IMR-90 (cell line): ENCODE measurements at regions not wholly inside any gene's neighbourhood (a gene's known extent, or its start where the extent isn't known, plus 50 kb on each side); places are given as distances from the start of the nearest gene placed in this dataset.
"Not testable (repeated sequence)": the region's sequence is repeated elsewhere in the genome, so short reads cannot be mapped to it uniquely, and the experiment has no call there.

Source experiments
- ATAC-seq: fragments of 200-7000 bp; cut with Tn5 transposase; 2 replicates; pipeline ENCODE4 v1.9.1; 2020; ENCODE audit warnings: low read depth, mild to moderate bottlenecking, moderate library complexity
- BruUV-seq: library from RNA; stranded (reverse); fragments of 400-500 nt; replicated peaks from 2 replicates; lab custom pipeline; 2021; lab: Mats Ljungman, UMichigan
- CTCF ChIA-PET: fragments of 300-600 bp; formaldehyde crosslinking; extraction: SDS; loops from one replicate; lab custom pipeline; 2021; ENCODE audit warnings: antibody characterized with exemption; lab: Yijun Ruan, JAX
- POLR2A ChIA-PET: fragments of 300-600 bp; sonication (Branson Sonifier 250); formaldehyde crosslinking; loops from one replicate; lab custom pipeline; 2022; ENCODE audit warnings: antibody characterized with exemption; ENCODE audit not compliant: unreplicated experiment; lab: Charles Lee
- DNase-seq: peaks from one replicate; pipeline ENCODE4 v3.0.0; 2013
- H2AFZ ChIP-seq: replicated peaks from 2 replicates; pipeline ENCODE3; 2013; ENCODE audit warnings: low read length, mild to moderate bottlenecking; ENCODE audit not compliant: poor library complexity
- H2AK5ac ChIP-seq: 2 replicates; pipeline ENCODE4 v1.6.1; 2013; ENCODE audit warnings: low read depth, low read length, inconsistent platforms
- H2AK9ac ChIP-seq: replicated peaks from 2 replicates; pipeline ENCODE3; 2013; ENCODE audit warnings: mild to moderate bottlenecking, low read depth, low read length, moderate library complexity; ENCODE audit not compliant: poor library complexity
- H2BK120ac ChIP-seq: 2 replicates; pipeline ENCODE4 v1.6.1; 2013; ENCODE audit warnings: low read depth, low read length, inconsistent platforms
- H2BK15ac ChIP-seq: 3 replicates; pipeline ENCODE4 v1.6.1; 2013; ENCODE audit warnings: low read depth, low read length, inconsistent platforms
- H2BK20ac ChIP-seq: 2 replicates; pipeline ENCODE4 v1.6.1; 2013; ENCODE audit warnings: low read depth, mild to moderate bottlenecking, inconsistent platforms, low read length, moderate library complexity
- H2BK5ac ChIP-seq: 2 replicates; pipeline ENCODE4 v1.6.1; 2013; ENCODE audit warnings: mild to moderate bottlenecking, low read depth, low read length, inconsistent platforms; ENCODE audit not compliant: poor library complexity, severe bottlenecking
- H3K14ac ChIP-seq: replicated peaks from 2 replicates; pipeline ENCODE4 v1.6.1; 2013; ENCODE audit warnings: low read depth, low read length, inconsistent platforms
- H3K18ac ChIP-seq: 2 replicates; pipeline ENCODE4 v1.6.1; 2013; ENCODE audit warnings: low read depth, low read length, control low read depth
- H3K23ac ChIP-seq: 2 replicates; pipeline ENCODE4 v1.6.1; 2013; ENCODE audit warnings: low read depth, low read length, inconsistent platforms
- H3K27ac ChIP-seq: 2 replicates; pipeline ENCODE4 v1.5.1; 2013; ENCODE audit warnings: mild to moderate bottlenecking, control low read depth, low read length; ENCODE audit not compliant: insufficient read depth
- H3K27me3 ChIP-seq: 2 replicates; pipeline ENCODE4 v1.6.1; 2013; ENCODE audit warnings: low read length; ENCODE audit not compliant: control insufficient read depth, insufficient read depth
- H3K36me3 ChIP-seq: 2 replicates; pipeline ENCODE4 v1.6.1; 2013; ENCODE audit warnings: low read length, mixed read lengths; ENCODE audit not compliant: control insufficient read depth, insufficient read depth
- H3K4ac ChIP-seq: 2 replicates; pipeline ENCODE4 v1.6.1; 2013; ENCODE audit warnings: low read depth, low read length, inconsistent platforms
- H3K4me1 ChIP-seq: 2 replicates; pipeline ENCODE4 v1.6.1; 2013; ENCODE audit warnings: low read length, mixed read lengths; ENCODE audit not compliant: control insufficient read depth, insufficient read depth
- H3K4me2 ChIP-seq: 2 replicates; pipeline ENCODE4 v1.6.1; 2013; ENCODE audit warnings: low read depth, mild to moderate bottlenecking, control low read depth, low read length, moderate library complexity
- H3K4me3 ChIP-seq: 2 replicates; pipeline ENCODE4 v1.5.1; 2013; ENCODE audit warnings: low read depth, mild to moderate bottlenecking, control low read depth, low read length, moderate library complexity; ENCODE audit not compliant: insufficient read depth
- H3K56ac ChIP-seq: 2 replicates; pipeline ENCODE4 v1.6.1; 2013; ENCODE audit warnings: low read length, inconsistent platforms; ENCODE audit not compliant: insufficient read depth; ENCODE audit errors: extremely low read depth
- H3K79me1 ChIP-seq, 2 experiments: 2 replicates each; pipeline ENCODE4 v1.6.1; 2013; ENCODE audit warnings: low read length in 2 of 2, inconsistent platforms in 1 of 2, low read depth in 1 of 2
- H3K9ac ChIP-seq: 2 replicates; pipeline ENCODE4 v1.6.1; 2013; ENCODE audit warnings: low read depth, low read length, control low read depth
- H3K9me1 ChIP-seq: 2 replicates; pipeline ENCODE4 v1.6.1; 2013; ENCODE audit warnings: low read length, inconsistent platforms; ENCODE audit not compliant: insufficient read depth
- H3K9me3 ChIP-seq: 2 replicates; pipeline ENCODE4 v1.6.1; 2013; ENCODE audit warnings: low read length; ENCODE audit not compliant: control insufficient read depth, insufficient read depth
- H4K20me1 ChIP-seq: 2 replicates; pipeline ENCODE4 v1.6.1; 2013; ENCODE audit warnings: low read length, inconsistent platforms; ENCODE audit not compliant: insufficient read depth
- H4K5ac ChIP-seq: 2 replicates; pipeline ENCODE4 v1.6.1; 2013; ENCODE audit warnings: mild to moderate bottlenecking, low read depth, low read length, control low read depth
- H4K8ac ChIP-seq, 2 experiments: 2 replicates each; pipeline ENCODE4 v1.6.1; 2013; ENCODE audit warnings: low read depth in 2 of 2, low read length in 2 of 2, control low read depth in 1 of 2, inconsistent platforms in 1 of 2
- H4K91ac ChIP-seq: 2 replicates; pipeline ENCODE4 v1.6.1; 2013; ENCODE audit warnings: low read depth, low read length, inconsistent platforms; ENCODE audit not compliant: insufficient read depth
- WGBS, 2 experiments: methylation state at CpG; one replicate each; pipeline versions ENCODE4 v1.1.5 to v1.1.7; 2013; ENCODE audit warnings: missing lambda C conversion rate in 2 of 2; ENCODE audit not compliant: insufficient read length in 1 of 2; ENCODE audit errors: extremely low coverage in 2 of 2; 5-methylcytosine and 5-hydroxymethylcytosine counted together
- dilution Hi-C: fragments of 300-500 bp; cut with HindIII; formaldehyde crosslinking; loops from one replicate; pipeline ENCODE4 v1.14.3; 2018; ENCODE audit warnings: low sequenced_read_pairs; ENCODE audit not compliant: unreplicated experiment
- in situ Hi-C: fragments of 300-500 bp; cut with MboI; formaldehyde crosslinking; loops from 3 replicates; pipeline ENCODE4 v1.14.3; 2019; ENCODE audit warnings: low sequenced_read_pairs, inconsistent platforms, mixed read lengths
- intact Hi-C: fragments of 100-400 bp; cut with micrococcal nuclease; formaldehyde crosslinking; loops from 2 replicates; pipeline ENCODE4 v1.10.0; 2022

DNA sequence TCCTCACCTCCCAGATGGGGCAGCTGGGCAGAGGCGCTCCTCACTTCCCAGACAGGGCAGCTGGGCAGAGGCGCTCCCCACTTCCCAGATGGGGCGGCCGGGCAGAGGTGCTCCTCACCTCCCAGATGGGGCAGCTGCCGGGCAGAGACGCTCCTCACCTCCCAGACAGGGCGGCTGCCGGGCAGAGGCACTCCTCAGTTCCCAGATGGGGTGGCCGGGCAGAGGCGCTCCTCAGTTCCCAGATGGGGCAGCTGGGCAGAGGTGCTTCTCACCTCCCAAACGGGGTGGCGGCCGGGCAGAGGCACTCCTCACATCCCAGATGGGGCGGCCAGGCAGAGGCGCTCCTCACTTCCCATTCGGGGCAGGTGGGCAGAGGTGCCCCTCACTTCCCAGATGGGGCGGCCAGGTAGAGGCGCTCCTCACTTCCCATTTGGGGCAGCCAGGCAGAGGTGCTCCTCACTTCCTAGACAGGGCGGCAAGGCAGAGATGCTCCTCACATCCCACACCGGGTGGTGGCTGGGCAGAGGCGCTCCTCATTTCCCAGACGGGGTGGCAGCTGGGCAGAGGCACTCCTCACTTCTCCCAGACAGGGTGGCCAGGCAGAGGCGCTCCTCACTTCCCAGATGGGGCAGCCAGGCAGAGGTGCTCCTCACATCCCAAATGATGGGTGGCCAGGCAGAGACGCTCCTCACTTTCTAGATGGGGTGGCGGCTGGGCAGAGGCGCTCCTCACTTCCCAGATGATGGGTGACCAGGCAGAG lies 668.1 kb downstream of the NUP35 start:
- dilution Hi-C loops, H4K8ac ChIP-seq: not testable (repeated sequence)

More for the DNA sequence above, 668.1 kb downstream of the NUP35 start:
- H2AK5ac ChIP-seq, H2AFZ ChIP-seq, H3K4ac ChIP-seq, H4K5ac ChIP-seq, H3K9me3 ChIP-seq, H3K27ac ChIP-seq, CTCF ChIA-PET, H4K20me1 ChIP-seq, H3K4me3 ChIP-seq, H2BK20ac ChIP-seq, H3K27me3 ChIP-seq, H2BK5ac ChIP-seq, ATAC-seq, H3K14ac ChIP-seq, H3K18ac ChIP-seq, H3K9me1 ChIP-seq, H2AK9ac ChIP-seq, H4K91ac ChIP-seq, H2BK120ac ChIP-seq, H3K23ac ChIP-seq, H3K79me1 ChIP-seq, DNase-seq, H2BK15ac ChIP-seq, H3K56ac ChIP-seq, in situ Hi-C loops, H3K9ac ChIP-seq, H3K36me3 ChIP-seq, H3K4me1 ChIP-seq, BruUV-seq, intact Hi-C loops, H3K4me2 ChIP-seq, POLR2A ChIA-PET: not testable (repeated sequence)
- WGBS, 2 experiments = 91% methylated on average over 9 of the region's 26 CpGs; no CpG with 5 or more reads in 1 of the 2 experiments
